Ectodermal cell (in vitro differentiated cells): ENCODE measurements at regions not wholly inside any gene's neighbourhood (a gene's known extent, or its start where the extent isn't known, plus 50 kb on each side); places are given as distances from the start of the nearest gene placed in this dataset.

Experiments
- H3K27ac ChIP-seq: 2 replicates; pipeline ENCODE4 v1.7.0; 2013; ENCODE audit warnings: mild to moderate bottlenecking, low read depth, low read length; ENCODE audit not compliant: insufficient read depth, poor library complexity, severe bottlenecking
- H3K27me3 ChIP-seq: 2 replicates; pipeline ENCODE4 v1.7.0; 2013; ENCODE audit warnings: mild to moderate bottlenecking, low read length; ENCODE audit not compliant: insufficient read depth, control insufficient read depth, poor library complexity, severe bottlenecking
- H3K36me3 ChIP-seq: one replicate; pipeline ENCODE4 v1.7.0; 2013; ENCODE audit warnings: low read length; ENCODE audit not compliant: control insufficient read depth, insufficient read depth
- H3K4me1 ChIP-seq: one replicate; pipeline ENCODE4 v1.7.0; 2013; ENCODE audit warnings: low read length; ENCODE audit not compliant: control insufficient read depth, insufficient read depth
- H3K4me3 ChIP-seq: 2 replicates; pipeline ENCODE4 v1.7.0; 2013; ENCODE audit warnings: low read depth, low read length, control low read depth; ENCODE audit not compliant: insufficient read depth
- H3K9me3 ChIP-seq: 2 replicates; pipeline ENCODE4 v1.7.0; 2013; ENCODE audit warnings: mild to moderate bottlenecking, low read length, moderate library complexity; ENCODE audit not compliant: control insufficient read depth
- WGBS, 2 experiments: methylation state at CpG; one replicate each; pipeline ENCODE4 v1.1.7; 2013; ENCODE audit warnings: missing lambda C conversion rate in 2 of 2; 5-methylcytosine and 5-hydroxymethylcytosine counted together

GRCh38 chr10:62582804-62583208 lies 208.6 kb downstream of the ZNF365 start:
- 91% methylated on average over 7 of the region's 7 CpGs for WGBS, 2 experiments
- H3K9me3 ChIP-seq, result no peaks in the 10 kb centered on the region
- no peak overlapping the region for H3K27ac ChIP-seq
- no peak overlapping the region for H3K4me3 ChIP-seq
- H3K36me3 ChIP-seq, result no peaks in the 10 kb centered on the region
- no peaks in the 10 kb centered on the region for H3K27me3 ChIP-seq
- no peaks in the 10 kb centered on the region for H3K4me1 ChIP-seq

DNA sequence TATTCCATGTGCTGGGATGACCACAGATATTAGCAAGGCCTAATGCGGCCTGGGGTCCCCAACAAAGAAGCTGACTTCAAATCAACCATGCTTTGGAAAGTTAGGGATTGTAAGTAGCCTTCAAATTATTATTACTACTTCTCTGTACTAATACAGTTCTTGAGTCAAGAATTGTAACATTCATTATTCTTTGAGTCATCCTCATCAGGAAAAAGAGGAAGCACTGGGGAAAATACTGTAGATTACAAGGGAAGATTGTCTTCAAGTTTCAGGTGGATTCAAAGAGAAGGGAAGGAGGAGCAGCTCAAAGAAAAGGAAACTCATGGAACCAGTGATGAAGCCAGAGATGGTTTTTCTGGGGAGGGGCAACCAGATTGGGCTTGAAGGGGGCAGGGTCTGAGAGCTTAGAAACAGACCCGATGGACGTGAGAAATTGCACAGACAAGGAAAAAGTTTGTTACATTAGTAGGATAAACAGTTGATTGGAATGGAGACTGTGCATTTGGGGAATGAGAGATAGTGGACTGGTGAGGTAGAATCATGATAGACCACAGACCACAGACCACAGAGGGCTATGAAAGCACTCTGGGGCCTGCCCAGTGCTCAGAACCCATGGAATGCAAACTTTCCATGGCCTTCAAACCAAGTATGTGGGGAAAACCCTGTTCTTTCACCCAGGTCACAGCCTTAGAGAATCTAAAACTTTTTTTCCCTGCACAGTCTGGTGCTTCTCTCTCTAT lies 209.9 kb downstream of the ZNF365 start:
- 93 to 94% methylated on average over 3 of the region's 3 CpGs for WGBS, 2 experiments
- Histone ChIP-seq H3K27ac (no peak overlapping the region), H3K4me3 (no peak overlapping the region), H3K9me3 (no peaks in the 10 kb centered on the region), H3K36me3 (no peaks in the 10 kb centered on the region), H3K4me1 (no peaks in the 10 kb centered on the region), H3K27me3 (no peaks in the 10 kb centered on the region)

- Histone ChIP-seq H3K4me3 (no peak overlapping the region), H3K27me3 (no peaks in the 10 kb centered on the region), H3K4me1 (no peaks in the 10 kb centered on the region), H3K27ac (no peak overlapping the region), H3K36me3 (no peaks in the 10 kb centered on the region), H3K9me3 (no peaks in the 10 kb centered on the region)
- WGBS, 2 experiments, result 95 to 96% methylated on average over 2 of the region's 2 CpGs
These were observed 210.6 kb downstream of the ZNF365 start for GRCh38 chr10:62584731-62585130.

DNA sequence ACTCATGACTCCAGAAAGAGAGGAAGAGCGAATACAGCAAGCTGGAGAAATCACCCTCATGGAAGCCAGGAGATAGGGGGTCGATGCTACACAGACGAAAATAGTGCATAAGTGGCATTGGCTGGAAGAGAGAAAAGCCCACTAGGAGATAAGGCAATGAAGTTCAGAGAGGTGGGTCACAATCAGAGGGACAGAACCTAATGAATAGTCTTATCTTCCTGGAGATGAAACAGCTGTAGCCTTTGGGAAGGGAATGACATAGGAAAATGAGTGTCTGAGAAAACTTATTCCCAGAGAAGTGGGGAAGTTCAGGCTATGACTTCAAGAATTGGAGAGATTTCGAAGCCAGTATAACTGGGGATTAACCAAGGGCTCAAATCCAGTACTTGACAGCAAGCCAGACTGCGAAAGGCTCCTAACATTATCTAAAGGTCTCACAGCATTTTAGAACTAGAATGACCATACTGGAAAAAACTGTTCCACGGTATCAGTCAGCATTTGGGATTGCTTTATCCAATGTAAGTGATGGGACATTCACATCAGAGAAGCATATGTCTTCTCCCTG lies 211.1 kb downstream of the ZNF365 start:
- H3K9me3 ChIP-seq, result no peaks in the 10 kb centered on the region
- no peak overlapping the region for H3K27ac ChIP-seq
- 92 to 94% methylated on average over 6 of the region's 6 CpGs for WGBS, 2 experiments
- no peak overlapping the region for H3K4me3 ChIP-seq
- H3K36me3 ChIP-seq, result no peaks in the 10 kb centered on the region
- no peaks in the 10 kb centered on the region for H3K4me1 ChIP-seq
- H3K27me3 ChIP-seq, result no peaks in the 10 kb centered on the region

DNA sequence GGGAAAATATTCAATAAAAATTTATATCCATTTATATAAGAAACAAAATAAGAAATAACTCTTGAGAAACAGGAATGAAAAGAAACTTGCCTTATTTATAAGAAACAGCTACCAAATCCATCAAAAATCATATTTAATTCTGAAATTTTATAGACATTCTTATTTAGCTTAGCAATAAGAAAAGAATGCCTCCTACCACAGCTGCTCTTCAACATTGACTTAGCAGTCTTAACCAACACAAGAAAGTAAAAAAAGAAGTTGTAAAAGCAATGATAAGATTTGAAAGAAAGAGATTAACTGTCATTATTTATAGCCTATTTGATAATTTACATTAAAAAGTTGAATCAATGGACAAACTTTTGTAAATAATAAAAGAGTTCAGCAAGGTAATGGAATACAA lies 212.8 kb downstream of the ZNF365 start:
- H3K4me3 ChIP-seq, result no peak overlapping the region
- no peaks in the 10 kb centered on the region for H3K9me3 ChIP-seq
- no peaks in the 10 kb centered on the region for H3K4me1 ChIP-seq
- no peaks in the 10 kb centered on the region for H3K27me3 ChIP-seq
- H3K36me3 ChIP-seq, result no peaks in the 10 kb centered on the region
- H3K27ac ChIP-seq, result no peak overlapping the region

DNA sequence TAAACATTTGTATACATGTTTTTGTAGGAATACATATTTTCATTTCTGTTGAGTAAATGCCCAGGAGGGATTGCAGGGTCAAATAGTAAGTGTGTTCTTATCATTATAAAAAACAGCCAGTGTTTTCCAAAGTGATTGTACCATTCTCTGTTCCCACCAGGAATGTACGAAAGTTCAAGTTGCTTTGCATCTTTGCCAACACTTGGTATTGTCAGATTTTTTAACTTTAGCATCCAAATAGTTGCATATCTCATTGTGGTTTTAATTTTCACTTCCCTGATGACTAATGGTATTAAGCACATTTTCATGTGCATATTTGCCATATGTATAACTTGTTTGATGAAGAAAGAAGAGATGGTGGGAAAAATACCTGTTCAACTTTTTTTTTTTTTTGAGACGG lies 213.9 kb downstream of the ZNF365 start:
- Histone ChIP-seq H3K27ac (no peak overlapping the region), H3K4me3 (no peak overlapping the region), H3K27me3 (no peaks in the 10 kb centered on the region), H3K9me3 (no peaks in the 10 kb centered on the region), H3K36me3 (no peaks in the 10 kb centered on the region), H3K4me1 (no peaks in the 10 kb centered on the region)
- WGBS, 2 experiments, result 71 to 100% methylated on average over 1 of the region's 2 CpGs

GRCh38 chr10:62589689-62590088 lies 214.8 kb upstream of the ADO start:
- Histone ChIP-seq H3K27ac (no peak overlapping the region), H3K36me3 (no peaks in the 10 kb centered on the region), H3K4me3 (no peak overlapping the region), H3K27me3 (no peaks in the 10 kb centered on the region), H3K9me3 (no peaks in the 10 kb centered on the region), H3K4me1 (no peaks in the 10 kb centered on the region)
- 91 to 94% methylated on average over 2 of the region's 2 CpGs for WGBS, 2 experiments

GRCh38 chr10:62590306-62590705 lies 214.2 kb upstream of the ADO start:
- H3K4me3 ChIP-seq, result no peak overlapping the region
- H3K4me1 ChIP-seq, result no peaks in the 10 kb centered on the region
- no peaks in the 10 kb centered on the region for H3K36me3 ChIP-seq
- no peaks in the 10 kb centered on the region for H3K9me3 ChIP-seq
- no peaks in the 10 kb centered on the region for H3K27me3 ChIP-seq
- WGBS, 2 experiments, result 95 to 96% methylated on average over 3 of the region's 3 CpGs
- H3K27ac ChIP-seq, result no peak overlapping the region

- Histone ChIP-seq H3K4me1 (no peaks in the 10 kb centered on the region), H3K36me3 (no peaks in the 10 kb centered on the region), H3K27ac (no peak overlapping the region), H3K4me3 (no peak overlapping the region), H3K9me3 (no peaks in the 10 kb centered on the region), H3K27me3 (no peaks in the 10 kb centered on the region)
- WGBS, 2 experiments, result 39 to 51% methylated on average over 3 of the region's 3 CpGs
These were observed 210.4 kb upstream of the ADO start for GRCh38 chr10:62594093-62594520.

- WGBS, 2 experiments, result 91 to 100% methylated on average over 1 to 3 of the region's 3 CpGs
- Histone ChIP-seq H3K9me3 (no peaks in the 10 kb centered on the region), H3K27ac (no peak overlapping the region), H3K27me3 (no peaks in the 10 kb centered on the region), H3K36me3 (no peaks in the 10 kb centered on the region), H3K4me1 (no peaks in the 10 kb centered on the region), H3K4me3 (no peak overlapping the region)
These were observed 207.3 kb upstream of the ADO start for GRCh38 chr10:62597226-62597625.
